HG02642 (cell line): ENCODE measurements at regions not wholly inside any gene's neighbourhood (a gene's known extent, or its start where the extent isn't known, plus 50 kb on each side); places are given as distances from the start of the nearest gene placed in this dataset.
A peak's percentile ranks its signal among the peaks of the same experiment; 100 is the strongest.
"Not testable (repeated sequence)": the region's sequence is repeated elsewhere in the genome, so short reads cannot be mapped to it uniquely, and the experiment has no call there.

Experiments
- ATAC-seq: cut with Tn5 transposase; IDR thresholded peaks from one replicate; pipeline ENCODE4 v1.9.1; 2021; ENCODE audit warnings: mild to moderate bottlenecking; ENCODE audit not compliant: unreplicated experiment, poor library complexity

- no peak for ATAC-seq
Observed at GRCh38 chr4:180310616-180311015, 1932.6 kb upstream of the TENM3 start.

- ATAC-seq = peak; percentile 58
Observed at GRCh38 chr4:180314972-180315371, 1928.2 kb upstream of the TENM3 start.

- no peak for ATAC-seq
Observed at GRCh38 chr4:180330521-180330920, 1912.7 kb upstream of the TENM3 start.

- no peak for ATAC-seq
Observed at GRCh38 chr4:180333162-180333561, 1910.0 kb upstream of the TENM3 start.

- no peak for ATAC-seq
Observed at GRCh38 chr4:180335566-180335965, 1907.6 kb upstream of the TENM3 start.

- no peak for ATAC-seq
Observed at GRCh38 chr4:180336494-180337090, 1906.6 kb upstream of the TENM3 start.

- no peak for ATAC-seq
Observed at GRCh38 chr4:180341926-180342325, 1901.3 kb upstream of the TENM3 start.

- no peak for ATAC-seq
Observed at GRCh38 chr4:180350901-180351300, 1892.3 kb upstream of the TENM3 start.

GRCh38 chr4:180356766-180357165 lies 1886.4 kb upstream of the TENM3 start:
- ATAC-seq = no peak

- ATAC-seq = not testable (repeated sequence)
Observed at GRCh38 chr4:180360113-180360512, 1883.1 kb upstream of the TENM3 start.

GRCh38 chr4:180363815-180364214 lies 1879.4 kb upstream of the TENM3 start:
- ATAC-seq = no peak

- no peak for ATAC-seq
Observed at GRCh38 chr4:180372691-180373090, 1870.5 kb upstream of the TENM3 start.

- no peak for ATAC-seq
Observed at GRCh38 chr4:180377741-180378140, 1865.5 kb upstream of the TENM3 start.

- no peak for ATAC-seq
Observed at GRCh38 chr4:180380733-180381132, 1862.5 kb upstream of the TENM3 start.

- no peak for ATAC-seq
Observed at GRCh38 chr4:180391613-180392012, 1851.6 kb upstream of the TENM3 start.

- no peak for ATAC-seq
Observed at GRCh38 chr4:180394312-180394711, 1848.9 kb upstream of the TENM3 start.

- ATAC-seq = no peak
Observed at GRCh38 chr4:180394730-180395129, 1848.5 kb upstream of the TENM3 start.

- no peak for ATAC-seq
Observed at GRCh38 chr4:180398564-180398963, 1844.6 kb upstream of the TENM3 start.

GRCh38 chr4:180407275-180407885 lies 1835.8 kb upstream of the TENM3 start:
- no peak for ATAC-seq

- ATAC-seq = no peak
Observed at GRCh38 chr4:180418819-180419531, 1824.2 kb upstream of the TENM3 start.

- no peak for ATAC-seq
Observed at GRCh38 chr4:180422989-180423711, 1820.1 kb upstream of the TENM3 start.
